ENCODE measurements at regions not wholly inside any gene's neighbourhood (a gene's known extent, or its start where the extent isn't known, plus 50 kb on each side); places are given as distances from the start of the nearest gene placed in this dataset.

- intact Hi-C loops (cut with micrococcal nuclease; ENCODE audit: unreplicated experiment): no loop called here
- Histone ChIP-seq H3K79me2 (ENCODE audit: insufficient read depth, low read length) (no peaks in the 10 kb centered on the region), H3K4me1 (ENCODE audit: insufficient read depth, low read length) (no peaks in the 10 kb centered on the region), H4K20me1 (ENCODE audit: insufficient read depth, low read length) (no peaks in the 10 kb centered on the region), H3K9ac (ENCODE audit: insufficient read depth, low read depth, low read length) (no peak overlapping the region), H3K36me3 (replicated peaks in 1 of 2; ENCODE audit: control insufficient read depth in 1 of 2, insufficient read depth in 2 of 2, low read length in 2 of 2) (no peaks in the 10 kb centered on the region), H2AFZ (ENCODE audit: low read length) (no peak overlapping the region), H3K4me3 (replicated peaks in 1 of 3; ENCODE audit: insufficient read depth in 1 of 3, low read depth in 2 of 3, low read length in 3 of 3) (no peak overlapping the region), H3K27ac (ENCODE audit: extremely low read length, insufficient read depth, low read length) (no peak overlapping the region), H3K27me3 (ENCODE audit: control insufficient read depth in 1 of 2, insufficient read depth in 2 of 2, low read length in 2 of 2) (peaks cover 0 to 20% of the 10 kb centered on the region in 2 experiments; a peak in 1 of 5 replicates), H3K9me3 (ENCODE audit: low read length) (no peaks in the 10 kb centered on the region), H3K4me2 (ENCODE audit: low read depth, low read length) (no peak overlapping the region)
- ATAC-seq: no peak
- 5% methylated on average over 4 of the region's 4 CpGs for WGBS (ENCODE audit: low lambda C conversion rate)
- ChIA-PET POLR2A (no interaction called here), CTCF (ENCODE audit: low intra/inter-chr PET ratio, low total read pairs) (no interaction called here)
- no peak for FAIRE-seq
- no peak for DNase-seq (ENCODE audit: low spot score)
- in situ Hi-C loops (cut with HindIII; ENCODE audit: extremely low pct_ligation_motif_present, low pct_unique_long_range_greater_than_20kb): no loop called here
- BruUV-seq (replicated peaks): no TSS peak
- TF ChIP-seq PRDM15 (CRISPR knock-in tag; IDR thresholded peaks at IDR 0.05) (no peak), RFX1 (IDR thresholded peaks at IDR 0.05) (no peak), HHEX (CRISPR knock-in tag; IDR thresholded peaks at IDR 0.05) (no peak), HMGXB3 (CRISPR knock-in tag; IDR thresholded peaks at IDR 0.05; ENCODE audit: borderline replicate concordance) (no peak), ERF (CRISPR knock-in tag; IDR thresholded peaks at IDR 0.05) (no peak), NR0B2 (CRISPR knock-in tag; IDR thresholded peaks at IDR 0.05) (no peak), ZBTB3 (CRISPR knock-in tag; IDR thresholded peaks at IDR 0.05; ENCODE audit: borderline replicate concordance, low read depth) (no peak), MBD4 (IDR thresholded peaks at IDR 0.05; ENCODE audit: borderline replicate concordance, low read length) (no peak), MNT (IDR thresholded peaks at IDR 0.05) (no peak), KDM5A (IDR thresholded peaks at IDR 0.05; ENCODE audit: borderline replicate concordance, low read length) (no peak), ZNF20 (CRISPR knock-in tag; IDR thresholded peaks at IDR 0.05) (no peak)
Observed at GRCh38 chr2:173584676-173585458, 230.2 kb downstream of the CDCA7 start.

Measured in HepG2 (cell line).